Sigmoid colon (tissue), 6 donors: ENCODE measurements at regions not wholly inside any gene's neighbourhood (a gene's known extent, or its start where the extent isn't known, plus 50 kb on each side); places are given as distances from the start of the nearest gene placed in this dataset.

ENCODE experiments used
- DNase-seq: peaks from one replicate; pipeline ENCODE4 v3.0.0-alpha.2; 2019
- H3K27ac ChIP-seq, 4 donors: fragments of 200-600 bp; sonication (generic); one replicate each; pipeline ENCODE4 v1.5.1; 2016 to 2019; ENCODE audit warnings: mild to moderate bottlenecking in 1 of 4
- H3K27me3 ChIP-seq, 3 donors: fragments of 200-600 bp; sonication (generic); one replicate each; pipeline ENCODE4 v1.5.1; 2019; ENCODE audit warnings: mild to moderate bottlenecking in 1 of 3
- H3K36me3 ChIP-seq, 4 donors: fragments of 200-600 bp; sonication (generic); one replicate each; pipeline ENCODE4 v1.5.1; 2016 to 2019
- H3K4me1 ChIP-seq, 4 donors: fragments of 200-600 bp; sonication (generic); one replicate each; pipeline ENCODE4 v1.5.1; 2017 to 2019
- H3K4me3 ChIP-seq, 4 donors: fragments of 200-600 bp; sonication (generic); one replicate each; pipeline ENCODE4 v1.5.1; 2017 to 2019; ENCODE audit warnings: mild to moderate bottlenecking in 2 of 4, moderate library complexity in 1 of 4
- H3K9me3 ChIP-seq, 4 donors: fragments of 200-600 bp in 3 of 4; sonication (generic) in 3 of 4; one replicate each; pipeline versions ENCODE4 v1.5.1 to v1.6.1; 2013 to 2019
- CTCF ChIP-seq, 4 experiments: fragments of 450-650 bp in 3 of 4; fragments of 200-600 bp in 1 of 4; IDR thresholded peaks; one replicate each; pipeline ENCODE4 v1.5.1; 2016 to 2019; ENCODE audit warnings: antibody characterized with exemption in 4 of 4, mild to moderate bottlenecking in 3 of 4, moderate library complexity in 2 of 4
- EP300 ChIP-seq, 4 donors: sonication (generic); formaldehyde crosslinking; IDR thresholded peaks; one replicate each; pipeline ENCODE4 v1.6.1; 2017; ENCODE audit warnings: antibody characterized with exemption in 4 of 4
- POLR2A ChIP-seq, 2 donors: fragments of 450-650 bp; IDR thresholded peaks; one replicate each; pipeline ENCODE4 v1.6.1; 2016; ENCODE audit warnings: antibody characterized with exemption in 2 of 2, mild to moderate bottlenecking in 2 of 2, moderate library complexity in 2 of 2
- POLR2AphosphoS5 ChIP-seq, 4 donors: sonication (generic); formaldehyde crosslinking; IDR thresholded peaks; one replicate each; pipeline ENCODE4 v1.6.1; 2017; ENCODE audit warnings: antibody characterized with exemption in 4 of 4
- WGBS, 2 donors: extraction: QIAGEN DNeasy Blood & Tissue Kit; methylation state at CpG; one replicate each; pipeline ENCODE4 v1.1.7; 2013; 5-methylcytosine and 5-hydroxymethylcytosine counted together
- intact Hi-C: fragments of 100-400 bp; cut with DNase I; formaldehyde crosslinking; loops from one replicate; pipeline ENCODE4 v1.15.1; 2023
- donor health status: healthy with polysubstance abuse.
- donor health status: healthy.

GRCh38 chr11:110859998-110860397 lies 147.8 kb upstream of the ARHGAP20 start:
- intact Hi-C loops = no loop called here
- no peaks in the 10 kb centered on the region for H3K36me3 ChIP-seq
- no peak overlapping the region for H3K27ac ChIP-seq
- TF ChIP-seq POLR2AphosphoS5 (IDR thresholded peaks at IDR 0.05) (no peak), EP300 (IDR thresholded peaks at IDR 0.05) (no peak)
- H3K27me3 ChIP-seq = no peaks in the 10 kb centered on the region
- peaks cover 0 to 22% (median 0%) of the 10 kb centered on the region in 4 donors for H3K4me1 ChIP-seq
- H3K4me3 ChIP-seq = no peak overlapping the region
- DNase-seq = no peak
- H3K9me3 ChIP-seq = no peaks in the 10 kb centered on the region
- WGBS, 2 donors = 27 to 73% methylated on average over 6 of the region's 6 CpGs

GRCh38 chr11:110859240-110859840 lies 147.1 kb upstream of the ARHGAP20 start:
- WGBS, 2 donors = 27 to 74% methylated on average over 5 of the region's 5 CpGs
- intact Hi-C loops = no loop called here
- peaks cover 0 to 25% (median 0%) of the 10 kb centered on the region in 4 donors for H3K4me1 ChIP-seq
- DNase-seq = no peak
- no peak overlapping the region for H3K27ac ChIP-seq
- no peaks in the 10 kb centered on the region for H3K9me3 ChIP-seq
- no peaks in the 10 kb centered on the region for H3K27me3 ChIP-seq
- TF ChIP-seq CTCF (IDR thresholded peaks at IDR 0.05) = no peak
- no peak for TF ChIP-seq POLR2A (IDR thresholded peaks at IDR 0.05)
- TF ChIP-seq POLR2AphosphoS5 (IDR thresholded peaks at IDR 0.05) = peak in 1 of 4 donors; percentile 12
- no peak overlapping the region for H3K4me3 ChIP-seq
- no peaks in the 10 kb centered on the region for H3K36me3 ChIP-seq

GRCh38 chr11:110858547-110858921 lies 146.3 kb upstream of the ARHGAP20 start:
- H3K36me3 ChIP-seq = no peaks in the 10 kb centered on the region
- H3K27ac ChIP-seq = peak overlapping the region in 1 of 4 donors; percentile 16
- H3K27me3 ChIP-seq = no peaks in the 10 kb centered on the region
- H3K9me3 ChIP-seq = no peaks in the 10 kb centered on the region
- 58 to 70% methylated on average over 5 of the region's 5 CpGs for WGBS, 2 donors
- TF ChIP-seq EP300 (IDR thresholded peaks at IDR 0.05) (no peak), POLR2AphosphoS5 (IDR thresholded peaks at IDR 0.05) (peak in 2 of 4 donors; percentile 12 to 38)
- intact Hi-C loops = no loop called here
- H3K4me3 ChIP-seq = no peak overlapping the region
- H3K4me1 ChIP-seq = peaks cover 0 to 25% (median 0%) of the 10 kb centered on the region in 4 donors
- peak; percentile 77 for DNase-seq

GRCh38 chr11:110857892-110858546 lies 145.8 kb upstream of the ARHGAP20 start:
- no peak for TF ChIP-seq POLR2AphosphoS5 (IDR thresholded peaks at IDR 0.05)
- TF ChIP-seq EP300 (IDR thresholded peaks at IDR 0.05) = no peak
- TF ChIP-seq CTCF (IDR thresholded peaks at IDR 0.05) = no peak
- no peak for TF ChIP-seq POLR2A (IDR thresholded peaks at IDR 0.05)
- H3K27ac ChIP-seq = peak overlapping the region in 1 of 4 donors; percentile 16
- peaks cover 0 to 25% (median 0%) of the 10 kb centered on the region in 4 donors for H3K4me1 ChIP-seq
- intact Hi-C loops = no loop called here
- H3K9me3 ChIP-seq = no peaks in the 10 kb centered on the region
- no peaks in the 10 kb centered on the region for H3K27me3 ChIP-seq
- no peaks in the 10 kb centered on the region for H3K36me3 ChIP-seq
- WGBS, 2 donors = 77 to 81% methylated on average over 4 of the region's 4 CpGs
- H3K4me3 ChIP-seq = no peak overlapping the region
- DNase-seq = no peak

DNA sequence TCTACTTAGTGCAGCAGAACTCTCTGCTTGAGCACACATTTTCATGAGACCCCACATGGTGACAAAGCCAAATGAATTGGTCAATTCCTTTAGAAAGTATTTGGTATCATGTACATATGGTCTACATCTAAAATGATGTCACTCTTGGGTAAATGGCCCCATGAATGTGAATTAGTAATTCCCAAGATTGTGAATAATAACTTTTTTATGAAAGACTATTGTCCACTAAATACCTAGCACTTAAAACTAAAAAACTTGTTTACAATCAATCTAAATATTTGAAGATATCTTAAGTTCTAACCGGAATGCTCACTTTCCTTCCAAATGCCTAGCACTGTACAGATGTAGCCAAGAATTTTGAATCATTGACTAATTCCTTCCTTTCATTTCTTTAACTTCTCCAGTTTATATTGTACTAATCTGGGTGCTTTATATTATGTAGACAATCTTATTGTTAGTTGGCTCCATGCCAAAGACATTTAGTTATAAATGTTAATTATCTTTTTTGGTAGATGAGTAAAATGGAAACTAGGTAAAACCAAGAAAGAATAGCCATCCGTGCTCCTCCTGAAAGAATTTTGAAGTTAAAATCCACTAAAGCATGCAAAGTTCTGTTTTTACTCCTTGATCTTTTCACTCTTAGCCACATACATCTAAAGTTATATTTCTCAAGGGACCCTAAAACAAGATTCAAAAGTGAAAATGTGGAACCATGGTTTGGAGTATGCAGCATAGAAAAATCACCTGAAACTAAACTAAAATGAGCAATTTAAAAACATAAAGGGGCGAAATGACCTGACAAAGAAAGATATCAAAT lies 145.0 kb upstream of the ARHGAP20 start:
- intact Hi-C loops = no loop called here
- H3K27me3 ChIP-seq = no peaks in the 10 kb centered on the region
- 63 to 70% methylated on average over 3 of the region's 3 CpGs for WGBS, 2 donors
- H3K27ac ChIP-seq = no peak overlapping the region
- H3K9me3 ChIP-seq = no peaks in the 10 kb centered on the region
- no peaks in the 10 kb centered on the region for H3K36me3 ChIP-seq
- H3K4me1 ChIP-seq = peaks cover 0 to 25% (median 0%) of the 10 kb centered on the region in 4 donors
- DNase-seq = no peak
- no peak overlapping the region for H3K4me3 ChIP-seq
- TF ChIP-seq POLR2AphosphoS5 (IDR thresholded peaks at IDR 0.05) (no peak), POLR2A (IDR thresholded peaks at IDR 0.05) (no peak), EP300 (IDR thresholded peaks at IDR 0.05) (no peak), CTCF (IDR thresholded peaks at IDR 0.05) (no peak)
